C4-2B (cell line): ENCODE measurements at regions not wholly inside any gene's neighbourhood (a gene's known extent, or its start where the extent isn't known, plus 50 kb on each side); places are given as distances from the start of the nearest gene placed in this dataset.

Experiments used
- CTCF ChIP-seq: fragments of 450-650 bp; conservative IDR thresholded peaks from 2 replicates; pipeline ENCODE4 v1.5.1; 2017; ENCODE audit warnings: mild to moderate bottlenecking
- ZFX ChIP-seq: fragments of 450-650 bp; IDR thresholded peaks from 2 replicates; pipeline ENCODE4 v1.6.1; 2017

GRCh38 chr3:117172426-117172825 lies 462.8 kb downstream of the TUSC7 start:
- no peak for TF ChIP-seq CTCF
- TF ChIP-seq ZFX = no peak
